Liver (tissue), 8 donors: ENCODE measurements at regions not wholly inside any gene's neighbourhood (a gene's known extent, or its start where the extent isn't known, plus 50 kb on each side); places are given as distances from the start of the nearest gene placed in this dataset.

Experiments
- DNase-seq: peaks from one replicate; pipeline ENCODE4 v3.0.0-alpha.2; 2017; ENCODE audit warnings: low spot score
- H3K27ac ChIP-seq, 2 donors: one replicate each; pipeline ENCODE4 v1.7.0; 2013; ENCODE audit warnings: inconsistent platforms in 2 of 2, low read length in 2 of 2, control low read depth in 1 of 2, low read depth in 1 of 2, mild to moderate bottlenecking in 1 of 2
- H3K27me3 ChIP-seq, 4 donors: one replicate each; pipeline versions ENCODE4 v1.6.1 to v1.7.0; 2013; ENCODE audit warnings: low read length in 3 of 4, inconsistent platforms in 1 of 4, mild to moderate bottlenecking in 1 of 4, moderate library complexity in 1 of 4; ENCODE audit not compliant: control insufficient read depth in 4 of 4, insufficient read depth in 4 of 4
- H3K36me3 ChIP-seq, 4 donors: one replicate each; pipeline versions ENCODE4 v1.6.1 to v1.7.0; 2013; ENCODE audit warnings: low read length in 3 of 4, mild to moderate bottlenecking in 3 of 4, low read depth in 1 of 4, moderate library complexity in 1 of 4; ENCODE audit not compliant: control insufficient read depth in 4 of 4, insufficient read depth in 3 of 4
- H3K4me1 ChIP-seq, 4 donors: one replicate each; pipeline versions ENCODE4 v1.6.1 to v1.7.0; 2013; ENCODE audit warnings: low read length in 3 of 4, mild to moderate bottlenecking in 3 of 4, moderate library complexity in 1 of 4; ENCODE audit not compliant: control insufficient read depth in 4 of 4, insufficient read depth in 4 of 4
- H3K4me3 ChIP-seq, 3 donors: one replicate each; pipeline versions ENCODE4 v1.6.1 to v1.7.0; 2013; ENCODE audit warnings: low read length in 3 of 3, control low read depth in 1 of 3, low read depth in 1 of 3, mild to moderate bottlenecking in 1 of 3
- H3K9ac ChIP-seq, 2 donors: one replicate each; pipeline ENCODE4 v1.7.0; 2013; ENCODE audit warnings: low read length in 2 of 2, mild to moderate bottlenecking in 2 of 2, moderate library complexity in 2 of 2, control low read depth in 1 of 2, low read depth in 1 of 2
- H3K9me3 ChIP-seq, 4 donors: one replicate each; pipeline versions ENCODE4 v1.6.1 to v1.7.0; 2013; ENCODE audit warnings: low read length in 3 of 4; ENCODE audit not compliant: control insufficient read depth in 4 of 4
- ATF3 ChIP-seq: IDR thresholded peaks from 2 replicates; pipeline ENCODE4 v1.6.1; 2016; ENCODE audit warnings: antibody characterized with exemption
- EGR1 ChIP-seq, 2 donors: IDR thresholded peaks; 2 replicates each; pipeline ENCODE4 v1.6.1; 2016 to 2018; ENCODE audit warnings: antibody characterized with exemption in 2 of 2, low read depth in 2 of 2
- FOXA1 ChIP-seq: IDR thresholded peaks from 2 replicates; pipeline ENCODE4 v1.6.1; 2016; ENCODE audit warnings: antibody characterized with exemption
- FOXA2 ChIP-seq: IDR thresholded peaks from 2 replicates; pipeline ENCODE4 v1.6.1; 2016; ENCODE audit warnings: antibody characterized with exemption
- GABPA ChIP-seq, 2 donors: IDR thresholded peaks in 1 of 2; conservative IDR thresholded peaks in 1 of 2; 2 replicates each; pipeline ENCODE4 v1.6.1; 2016; ENCODE audit warnings: antibody characterized with exemption in 2 of 2, mild to moderate bottlenecking in 1 of 2, moderate library complexity in 1 of 2
- HNF4A ChIP-seq, 2 donors: conservative IDR thresholded peaks; 2 replicates each; pipeline ENCODE4 v1.6.1; 2016; ENCODE audit warnings: antibody characterized with exemption in 2 of 2, mild to moderate bottlenecking in 2 of 2
- HNF4G ChIP-seq: IDR thresholded peaks from 2 replicates; pipeline ENCODE4 v1.6.1; 2016; ENCODE audit warnings: antibody characterized with exemption
- JUND ChIP-seq, 2 donors: IDR thresholded peaks; 2 replicates each; pipeline ENCODE4 v1.6.1; 2016; ENCODE audit warnings: antibody characterized with exemption in 2 of 2
- MAX ChIP-seq: IDR thresholded peaks from 2 replicates; pipeline ENCODE4 v1.6.1; 2016; ENCODE audit warnings: antibody characterized with exemption
- NR2F2 ChIP-seq: IDR thresholded peaks from 2 replicates; pipeline ENCODE4 v1.6.1; 2016; ENCODE audit warnings: antibody characterized with exemption
- RAD21 ChIP-seq, 2 donors: IDR thresholded peaks; 2 replicates each; pipeline ENCODE4 v1.6.1; 2016; ENCODE audit warnings: antibody characterized with exemption in 2 of 2, mild to moderate bottlenecking in 2 of 2
- RXRA ChIP-seq, 2 donors: IDR thresholded peaks; 2 replicates each; pipeline ENCODE4 v1.6.1; 2017 to 2018; ENCODE audit warnings: antibody characterized with exemption in 2 of 2, mild to moderate bottlenecking in 1 of 2
- SP1 ChIP-seq: IDR thresholded peaks from 2 replicates; pipeline ENCODE4 v1.6.1; 2018; ENCODE audit warnings: antibody characterized with exemption, mild to moderate bottlenecking
- TAF1 ChIP-seq: conservative IDR thresholded peaks from 2 replicates; pipeline ENCODE4 v1.6.1; 2016; ENCODE audit warnings: antibody characterized with exemption, mild to moderate bottlenecking
- YY1 ChIP-seq: IDR thresholded peaks from 2 replicates; pipeline ENCODE4 v1.6.1; 2016; ENCODE audit warnings: antibody characterized with exemption, mild to moderate bottlenecking
- ZBTB33 ChIP-seq: IDR thresholded peaks from 2 replicates; pipeline ENCODE4 v1.6.1; 2016; ENCODE audit warnings: antibody characterized with exemption
- WGBS: extraction: QIAGEN DNeasy Blood & Tissue Kit; methylation state at CpG from one replicate; pipeline ENCODE4 v1.1.7; 2013; 5-methylcytosine and 5-hydroxymethylcytosine counted together
- TF ChIP-seq, protein P1 (sequence below): IDR thresholded peaks from 2 replicates; pipeline ENCODE4 v1.6.1; 2016; ENCODE audit warnings: antibody characterized with exemption, mild to moderate bottlenecking
- TF ChIP-seq, protein P2 (sequence below): fragments of 150-350 bp; IDR thresholded peaks from 2 replicates; pipeline ENCODE4 v1.5.1; 2017; ENCODE audit warnings: improper control_type of control experiment, low read depth, low read length; ENCODE audit not compliant: missing input control
- donor health status: healthy.
- donor health status: healthy.
- donor health status: healthy.
- donor health status: healthy.
- donor health status: healthy.

GRCh38 chr2:134191835-134192234 lies 62.0 kb upstream of the MGAT5 start:
- Histone ChIP-seq H3K9ac (no peak overlapping the region), H3K27ac (no peak overlapping the region), H3K36me3 (no peaks in the 10 kb centered on the region), H3K4me1 (peaks cover 0 to 2% (median 0%) of the 10 kb centered on the region in 4 donors), H3K4me3 (no peak overlapping the region), H3K9me3 (no peaks in the 10 kb centered on the region), H3K27me3 (no peaks in the 10 kb centered on the region)
- TF ChIP-seq MAX, result no peak
- TF ChIP-seq JUND (IDR thresholded peaks at IDR 0.05), result no peak
- TF ChIP-seq HNF4G, result no peak
- TF ChIP-seq YY1, result no peak
- TF ChIP-seq FOXA1, result no peak
- no peak for TF ChIP-seq TAF1
- TF ChIP-seq HNF4A (conservative IDR thresholded peaks at IDR 0.05), result no peak
- DNase-seq, result no peak
- 99% methylated on average over 36 of the region's 36 CpGs for WGBS

DNA sequence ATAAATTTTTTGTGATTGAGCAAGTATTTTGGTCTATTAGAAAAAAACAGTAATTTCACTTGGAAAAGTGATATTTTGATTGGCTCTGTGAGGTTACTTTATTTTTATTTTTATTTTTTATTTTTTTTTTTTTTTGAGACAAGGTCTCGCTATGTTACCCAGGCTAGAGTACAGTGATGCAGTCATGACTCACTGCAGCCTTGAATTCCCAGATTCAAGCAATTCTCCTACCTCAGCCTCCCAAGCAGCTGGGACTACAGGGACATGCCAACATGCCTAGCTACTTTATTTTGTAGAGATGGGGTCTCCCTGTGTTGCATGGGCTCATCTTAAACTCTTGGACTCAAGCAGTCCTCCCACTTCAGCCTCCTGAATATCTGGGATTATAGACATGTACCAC lies 60.9 kb upstream of the MGAT5 start:
- no peaks in the 10 kb centered on the region for H3K9me3 ChIP-seq
- H3K4me3 ChIP-seq, result no peak overlapping the region
- WGBS, result 98% methylated on average over 1 of the region's 1 CpG
- no peaks in the 10 kb centered on the region for H3K27me3 ChIP-seq
- DNase-seq, result no peak
- peaks cover 0 to 2% (median 0%) of the 10 kb centered on the region in 4 donors for H3K4me1 ChIP-seq
- H3K27ac ChIP-seq, result no peak overlapping the region
- H3K36me3 ChIP-seq, result no peaks in the 10 kb centered on the region
- TF ChIP-seq ZBTB33, result no peak
- no peak for TF ChIP-seq JUND (IDR thresholded peaks at IDR 0.05)
- TF ChIP-seq EGR1 (IDR thresholded peaks at IDR 0.05; ENCODE audit: low read depth in 2 of 2), result no peak
- no peak for TF ChIP-seq MAX
- TF ChIP-seq FOXA1, result no peak
- no peak for TF ChIP-seq TAF1
- no peak for TF ChIP-seq SP1
- no peak for TF ChIP-seq HNF4A (conservative IDR thresholded peaks at IDR 0.05)
- no peak for TF ChIP-seq FOXA2
- TF ChIP-seq, protein P1, sequence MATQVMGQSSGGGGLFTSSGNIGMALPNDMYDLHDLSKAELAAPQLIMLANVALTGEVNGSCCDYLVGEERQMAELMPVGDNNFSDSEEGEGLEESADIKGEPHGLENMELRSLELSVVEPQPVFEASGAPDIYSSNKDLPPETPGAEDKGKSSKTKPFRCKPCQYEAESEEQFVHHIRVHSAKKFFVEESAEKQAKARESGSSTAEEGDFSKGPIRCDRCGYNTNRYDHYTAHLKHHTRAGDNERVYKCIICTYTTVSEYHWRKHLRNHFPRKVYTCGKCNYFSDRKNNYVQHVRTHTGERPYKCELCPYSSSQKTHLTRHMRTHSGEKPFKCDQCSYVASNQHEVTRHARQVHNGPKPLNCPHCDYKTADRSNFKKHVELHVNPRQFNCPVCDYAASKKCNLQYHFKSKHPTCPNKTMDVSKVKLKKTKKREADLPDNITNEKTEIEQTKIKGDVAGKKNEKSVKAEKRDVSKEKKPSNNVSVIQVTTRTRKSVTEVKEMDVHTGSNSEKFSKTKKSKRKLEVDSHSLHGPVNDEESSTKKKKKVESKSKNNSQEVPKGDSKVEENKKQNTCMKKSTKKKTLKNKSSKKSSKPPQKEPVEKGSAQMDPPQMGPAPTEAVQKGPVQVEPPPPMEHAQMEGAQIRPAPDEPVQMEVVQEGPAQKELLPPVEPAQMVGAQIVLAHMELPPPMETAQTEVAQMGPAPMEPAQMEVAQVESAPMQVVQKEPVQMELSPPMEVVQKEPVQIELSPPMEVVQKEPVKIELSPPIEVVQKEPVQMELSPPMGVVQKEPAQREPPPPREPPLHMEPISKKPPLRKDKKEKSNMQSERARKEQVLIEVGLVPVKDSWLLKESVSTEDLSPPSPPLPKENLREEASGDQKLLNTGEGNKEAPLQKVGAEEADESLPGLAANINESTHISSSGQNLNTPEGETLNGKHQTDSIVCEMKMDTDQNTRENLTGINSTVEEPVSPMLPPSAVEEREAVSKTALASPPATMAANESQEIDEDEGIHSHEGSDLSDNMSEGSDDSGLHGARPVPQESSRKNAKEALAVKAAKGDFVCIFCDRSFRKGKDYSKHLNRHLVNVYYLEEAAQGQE, result no peak
- TF ChIP-seq, protein P2, sequence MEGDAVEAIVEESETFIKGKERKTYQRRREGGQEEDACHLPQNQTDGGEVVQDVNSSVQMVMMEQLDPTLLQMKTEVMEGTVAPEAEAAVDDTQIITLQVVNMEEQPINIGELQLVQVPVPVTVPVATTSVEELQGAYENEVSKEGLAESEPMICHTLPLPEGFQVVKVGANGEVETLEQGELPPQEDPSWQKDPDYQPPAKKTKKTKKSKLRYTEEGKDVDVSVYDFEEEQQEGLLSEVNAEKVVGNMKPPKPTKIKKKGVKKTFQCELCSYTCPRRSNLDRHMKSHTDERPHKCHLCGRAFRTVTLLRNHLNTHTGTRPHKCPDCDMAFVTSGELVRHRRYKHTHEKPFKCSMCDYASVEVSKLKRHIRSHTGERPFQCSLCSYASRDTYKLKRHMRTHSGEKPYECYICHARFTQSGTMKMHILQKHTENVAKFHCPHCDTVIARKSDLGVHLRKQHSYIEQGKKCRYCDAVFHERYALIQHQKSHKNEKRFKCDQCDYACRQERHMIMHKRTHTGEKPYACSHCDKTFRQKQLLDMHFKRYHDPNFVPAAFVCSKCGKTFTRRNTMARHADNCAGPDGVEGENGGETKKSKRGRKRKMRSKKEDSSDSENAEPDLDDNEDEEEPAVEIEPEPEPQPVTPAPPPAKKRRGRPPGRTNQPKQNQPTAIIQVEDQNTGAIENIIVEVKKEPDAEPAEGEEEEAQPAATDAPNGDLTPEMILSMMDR, result no peak
- no peak for TF ChIP-seq ATF3
- TF ChIP-seq HNF4G, result no peak
- no peak for TF ChIP-seq YY1
- no peak for TF ChIP-seq RXRA (IDR thresholded peaks at IDR 0.05)
- no peak for TF ChIP-seq RAD21 (IDR thresholded peaks at IDR 0.05)
- no peak for TF ChIP-seq GABPA (IDR thresholded peaks at IDR 0.05 in 1 of 2, conservative IDR thresholded peaks at IDR 0.05 in 1 of 2)
- TF ChIP-seq NR2F2, result no peak
- no peak overlapping the region for H3K9ac ChIP-seq
